ENCODE measurements at regions not wholly inside any gene's neighbourhood (a gene's known extent, or its start where the extent isn't known, plus 50 kb on each side); places are given as distances from the start of the nearest gene placed in this dataset.

DNA sequence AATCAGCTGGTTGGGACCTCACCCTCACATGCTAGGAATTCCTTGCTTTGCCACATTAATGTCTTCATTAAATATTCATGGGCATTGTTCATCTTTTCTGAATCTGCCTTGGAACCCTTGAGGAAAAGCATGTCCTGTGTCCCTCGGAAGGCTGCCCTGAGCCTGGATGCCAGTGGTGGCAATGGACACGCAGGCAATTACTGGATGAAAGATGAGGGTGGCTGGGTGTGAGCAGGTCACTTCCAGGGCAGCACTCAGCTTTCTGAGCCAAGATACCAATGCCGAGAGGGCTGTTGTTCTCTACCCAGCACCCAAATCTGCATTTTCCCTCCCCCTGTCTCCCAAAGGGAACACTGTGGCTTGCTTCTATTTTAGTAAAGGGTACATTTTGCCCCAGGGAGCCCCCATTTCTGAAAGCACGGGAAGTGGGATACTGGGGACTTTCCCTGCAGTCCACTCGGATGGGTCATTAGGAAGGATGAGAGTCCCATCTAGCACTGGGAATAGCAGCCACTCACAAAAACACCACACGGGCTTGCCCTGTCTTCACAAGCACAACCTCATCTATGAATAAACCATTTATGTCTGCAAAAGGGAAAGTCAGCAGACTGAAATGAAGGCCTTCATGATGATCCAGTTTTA, 234.8 kb downstream of the SOX11 start:
- no peak for TF ChIP-seq YY1 (IDR thresholded peaks at IDR 0.05; ENCODE audit: insufficient read depth, insufficient read length)
- TF ChIP-seq SUZ12 (IDR thresholded peaks at IDR 0.05; ENCODE audit: extremely low read depth, insufficient read depth, insufficient read length) = no peak
- no peak for TF ChIP-seq ZNF274 (IDR thresholded peaks at IDR 0.05; ENCODE audit: low read depth, low read length)
- DNase-seq (ENCODE audit: low read depth, low spot score) = no peak
- Histone ChIP-seq H3K27me3 (ENCODE audit: insufficient read depth, insufficient read length) (no peaks in the 10 kb centered on the region), H3K36me3 (ENCODE audit: insufficient read depth, insufficient read length, low read length) (no peaks in the 10 kb centered on the region), H3K9me3 (ENCODE audit: insufficient read depth, low read length) (peaks cover 6% of the 10 kb centered on the region; the same call in 1 of the 2 replicates), H3K4me3 (ENCODE audit: insufficient read length, low read depth) (no peak overlapping the region), H3K4me1 (ENCODE audit: insufficient read depth, insufficient read length) (no peaks in the 10 kb centered on the region), H3K9ac (ENCODE audit: insufficient read length, low read depth) (no peak overlapping the region)

DNA sequence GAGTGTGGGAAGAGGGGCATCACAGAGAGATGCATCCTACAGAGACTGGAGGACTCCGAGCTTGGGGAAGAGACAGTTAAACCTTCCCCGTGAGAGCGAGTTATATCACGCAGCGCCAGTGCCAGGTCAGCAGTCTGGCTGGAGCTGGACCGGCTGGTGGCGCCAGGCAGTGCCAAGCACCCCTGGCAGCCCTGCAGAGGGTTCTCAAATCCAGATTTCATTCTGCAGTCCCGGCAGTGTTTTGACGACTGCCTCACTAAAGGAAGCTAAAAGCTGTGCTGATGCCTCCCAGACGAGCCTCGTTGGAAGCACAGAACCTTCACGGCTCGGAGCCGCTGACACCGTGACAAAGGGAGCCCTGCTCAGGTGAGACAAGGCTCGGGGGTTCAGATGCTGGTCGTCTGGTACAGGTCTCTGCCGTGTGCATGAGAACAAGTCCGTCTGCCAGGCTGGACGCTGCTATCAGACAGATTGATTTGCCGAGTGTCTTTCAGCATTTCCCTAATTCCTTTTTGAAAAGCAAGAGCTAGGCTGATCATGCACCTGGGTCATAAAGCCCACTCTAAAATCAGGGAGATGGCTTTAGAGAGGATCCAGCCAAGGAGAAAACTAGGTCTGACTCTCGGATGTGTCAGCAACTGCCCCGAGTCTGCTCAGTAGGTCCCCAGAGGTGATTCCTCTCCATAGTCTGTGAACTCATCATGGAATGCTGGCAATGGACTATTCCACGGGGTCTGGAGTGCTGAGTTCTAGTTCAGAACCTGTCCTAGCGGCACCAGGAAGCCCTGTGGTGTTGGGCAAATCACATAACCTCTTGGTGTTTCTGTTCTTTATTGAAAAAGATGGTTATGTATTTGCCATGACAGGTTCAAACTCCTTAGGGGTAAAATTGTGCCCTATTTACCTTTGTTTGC, 240.6 kb downstream of the SOX11 start:
- no peaks in the 10 kb centered on the region for H3K27me3 ChIP-seq (ENCODE audit: insufficient read depth, insufficient read length)
- no peak overlapping the region for H3K9ac ChIP-seq (ENCODE audit: insufficient read length, low read depth)
- peaks cover 7% of the 10 kb centered on the region for H3K4me1 ChIP-seq (ENCODE audit: insufficient read depth, insufficient read length)
- H3K9me3 ChIP-seq (ENCODE audit: insufficient read depth, low read length) = peaks cover 6% of the 10 kb centered on the region; the same call in 1 of the 2 replicates
- no peak for TF ChIP-seq SUZ12 (IDR thresholded peaks at IDR 0.05; ENCODE audit: extremely low read depth, insufficient read depth, insufficient read length)
- no peaks in the 10 kb centered on the region for H3K36me3 ChIP-seq (ENCODE audit: insufficient read depth, insufficient read length, low read length)
- DNase-seq (ENCODE audit: low read depth, low spot score) = no peak
- H3K4me3 ChIP-seq (ENCODE audit: insufficient read length, low read depth) = no peak overlapping the region

DNA sequence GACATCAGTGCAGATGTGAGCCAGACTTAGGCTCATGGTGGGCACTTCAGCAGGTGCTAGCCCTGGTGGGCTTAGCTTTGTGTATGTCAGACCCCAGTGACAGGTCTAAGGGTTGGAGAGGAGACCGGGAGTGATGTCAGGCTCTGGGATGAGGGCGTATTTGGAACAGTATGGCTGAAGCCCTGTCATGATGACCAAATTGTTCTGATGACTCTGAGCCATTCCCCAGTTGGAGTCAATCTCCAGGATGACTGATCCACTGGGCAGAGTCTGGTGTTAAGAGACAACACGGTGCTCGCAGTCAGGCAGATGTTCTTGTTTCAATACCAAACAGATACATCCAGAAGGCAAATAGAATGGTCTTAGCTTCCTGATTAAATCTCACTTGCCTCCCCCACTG, 241.5 kb downstream of the SOX11 start:
- no peak for TF ChIP-seq YY1 (IDR thresholded peaks at IDR 0.05; ENCODE audit: insufficient read depth, insufficient read length)
- no peak for TF ChIP-seq ZNF274 (IDR thresholded peaks at IDR 0.05; ENCODE audit: low read depth, low read length)
- no peak for TF ChIP-seq SUZ12 (IDR thresholded peaks at IDR 0.05; ENCODE audit: extremely low read depth, insufficient read depth, insufficient read length)
- H3K36me3 ChIP-seq (ENCODE audit: insufficient read depth, insufficient read length, low read length) = no peaks in the 10 kb centered on the region
- H3K4me1 ChIP-seq (ENCODE audit: insufficient read depth, insufficient read length) = peaks cover 7% of the 10 kb centered on the region
- H3K27me3 ChIP-seq (ENCODE audit: insufficient read depth, insufficient read length) = no peaks in the 10 kb centered on the region
- DNase-seq (ENCODE audit: low read depth, low spot score) = no peak
- no peak overlapping the region for H3K9ac ChIP-seq (ENCODE audit: insufficient read length, low read depth)
- peaks cover 6% of the 10 kb centered on the region; the same call in 1 of the 2 replicates for H3K9me3 ChIP-seq (ENCODE audit: insufficient read depth, low read length)
- H3K4me3 ChIP-seq (ENCODE audit: insufficient read length, low read depth) = no peak overlapping the region

DNA sequence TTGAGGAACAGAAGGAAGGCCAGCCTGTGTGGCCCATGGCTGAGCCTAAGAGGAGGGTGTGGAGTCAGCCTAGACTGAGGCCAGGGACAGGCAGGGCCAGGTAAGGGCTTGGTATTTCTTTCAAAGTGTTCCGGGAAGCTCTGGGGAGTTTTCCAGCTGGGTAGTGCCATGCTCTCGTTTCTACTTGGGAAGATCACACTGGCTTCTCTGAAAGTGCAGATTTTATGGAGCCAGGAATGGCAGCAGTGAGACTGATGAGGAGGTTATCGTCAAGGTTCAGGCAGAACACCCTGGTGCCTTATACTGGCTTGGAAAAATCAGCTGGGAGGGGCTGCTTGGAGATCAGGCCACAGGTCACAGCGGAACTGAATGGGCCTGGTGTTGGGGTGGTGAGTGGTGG, 245.1 kb downstream of the SOX11 start:
- Histone ChIP-seq H3K36me3 (ENCODE audit: insufficient read depth, insufficient read length, low read length) (no peaks in the 10 kb centered on the region), H3K4me3 (ENCODE audit: insufficient read length, low read depth) (no peak overlapping the region), H3K9ac (ENCODE audit: insufficient read length, low read depth) (peak overlapping the region; percentile 3), H3K27me3 (ENCODE audit: insufficient read depth, insufficient read length) (no peaks in the 10 kb centered on the region), H3K4me1 (ENCODE audit: insufficient read depth, insufficient read length) (peaks cover 7% of the 10 kb centered on the region), H3K9me3 (ENCODE audit: insufficient read depth, low read length) (no peaks in the 10 kb centered on the region)
- DNase-seq (ENCODE audit: low read depth, low spot score) = no peak
- TF ChIP-seq SUZ12 (IDR thresholded peaks at IDR 0.05; ENCODE audit: extremely low read depth, insufficient read depth, insufficient read length) = no peak
- TF ChIP-seq ZNF274 (IDR thresholded peaks at IDR 0.05; ENCODE audit: low read depth, low read length) = no peak
- TF ChIP-seq YY1 (IDR thresholded peaks at IDR 0.05; ENCODE audit: insufficient read depth, insufficient read length) = no peak

DNA sequence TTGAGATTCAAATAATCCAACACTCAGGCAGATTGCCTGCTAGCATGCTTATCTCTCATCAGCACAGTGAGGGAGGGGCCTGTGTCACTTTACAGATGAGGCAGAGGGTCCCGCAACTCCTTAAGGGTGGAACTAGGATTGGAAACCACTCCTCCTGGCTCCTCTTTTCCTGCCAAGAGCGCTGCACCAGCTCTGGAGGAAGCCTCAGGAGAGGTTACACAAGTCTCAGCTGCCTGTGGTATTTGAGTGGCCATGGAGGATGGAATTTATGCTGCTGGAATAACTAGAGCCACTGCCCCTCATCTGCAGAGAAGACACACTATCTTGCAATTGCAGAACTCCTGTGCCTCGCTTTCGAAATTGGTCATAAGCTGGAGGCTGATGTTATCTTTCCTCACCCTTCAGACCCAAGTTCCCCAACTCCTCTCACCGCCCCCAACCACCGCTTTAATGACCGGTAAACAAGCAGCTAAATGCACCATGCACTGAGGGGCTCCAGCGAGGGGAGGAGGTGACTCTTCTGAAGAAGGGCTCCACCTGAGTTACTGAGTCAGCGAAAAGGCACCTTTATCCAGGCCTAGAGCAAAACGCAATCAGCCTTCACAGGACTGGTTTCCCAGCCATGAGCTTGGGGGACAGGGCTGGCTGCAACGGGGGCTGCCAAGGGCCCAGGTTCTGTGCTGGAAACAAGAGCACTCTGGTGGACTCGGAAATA, 245.8 kb downstream of the SOX11 start:
- H3K9ac ChIP-seq (ENCODE audit: insufficient read length, low read depth) = peak overlapping the region; percentile 37
- no peaks in the 10 kb centered on the region for H3K36me3 ChIP-seq (ENCODE audit: insufficient read depth, insufficient read length, low read length)
- peak overlapping the region; percentile 16 for H3K4me3 ChIP-seq (ENCODE audit: insufficient read length, low read depth)
- H3K4me1 ChIP-seq (ENCODE audit: insufficient read depth, insufficient read length) = peaks cover 7% of the 10 kb centered on the region
- no peaks in the 10 kb centered on the region for H3K9me3 ChIP-seq (ENCODE audit: insufficient read depth, low read length)
- H3K27me3 ChIP-seq (ENCODE audit: insufficient read depth, insufficient read length) = no peaks in the 10 kb centered on the region
- no peak for DNase-seq (ENCODE audit: low read depth, low spot score)
- TF ChIP-seq YY1 (IDR thresholded peaks at IDR 0.05; ENCODE audit: insufficient read depth, insufficient read length) (no peak), SUZ12 (IDR thresholded peaks at IDR 0.05; ENCODE audit: extremely low read depth, insufficient read depth, insufficient read length) (no peak)

DNA sequence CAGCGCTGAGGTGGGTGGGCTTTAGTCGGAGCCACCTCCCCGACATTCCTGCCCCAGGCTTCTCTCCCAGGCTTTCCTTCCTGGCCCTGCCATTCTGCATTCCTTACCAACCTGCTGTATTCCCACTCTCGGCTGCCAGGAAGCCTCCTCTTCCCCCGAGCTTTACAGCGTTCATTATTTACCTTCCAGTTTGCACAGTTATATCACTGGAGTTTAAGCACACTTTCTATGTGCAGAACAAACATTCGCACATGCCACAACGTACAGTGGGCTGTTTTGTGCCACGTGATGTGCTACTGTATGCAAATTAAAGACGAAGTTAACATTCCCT, 246.3 kb downstream of the SOX11 start:
- no peak for DNase-seq (ENCODE audit: low read depth, low spot score)
- Histone ChIP-seq H3K9ac (ENCODE audit: insufficient read length, low read depth) (peak overlapping the region; percentile 37), H3K36me3 (ENCODE audit: insufficient read depth, insufficient read length, low read length) (no peaks in the 10 kb centered on the region), H3K4me3 (ENCODE audit: insufficient read length, low read depth) (peak overlapping the region; percentile 16), H3K4me1 (ENCODE audit: insufficient read depth, insufficient read length) (peaks cover 7% of the 10 kb centered on the region), H3K27me3 (ENCODE audit: insufficient read depth, insufficient read length) (no peaks in the 10 kb centered on the region), H3K9me3 (ENCODE audit: insufficient read depth, low read length) (no peaks in the 10 kb centered on the region)
- no peak for TF ChIP-seq ZNF274 (IDR thresholded peaks at IDR 0.05; ENCODE audit: low read depth, low read length)
- TF ChIP-seq YY1 (IDR thresholded peaks at IDR 0.05; ENCODE audit: insufficient read depth, insufficient read length) = no peak
- no peak for TF ChIP-seq SUZ12 (IDR thresholded peaks at IDR 0.05; ENCODE audit: extremely low read depth, insufficient read depth, insufficient read length)

DNA sequence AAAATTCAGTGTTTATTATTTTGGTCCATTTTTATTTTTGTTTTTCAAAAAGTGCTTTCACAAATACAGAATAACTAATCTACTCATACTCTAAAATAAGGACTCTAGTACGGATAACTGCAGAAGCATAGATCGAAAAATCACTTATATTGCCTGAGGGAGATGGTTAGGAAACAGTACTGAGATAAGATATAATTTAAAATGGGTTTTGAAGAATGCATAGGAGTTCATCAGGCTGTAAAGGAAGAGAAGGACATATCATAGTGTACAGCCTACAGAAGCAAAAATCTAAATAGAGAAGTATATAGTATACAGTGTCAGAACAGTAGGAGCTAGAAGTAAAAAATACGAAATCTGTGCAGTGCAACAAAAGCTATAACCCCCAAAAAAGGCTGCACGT, 247.4 kb downstream of the SOX11 start:
- Histone ChIP-seq H3K27me3 (ENCODE audit: insufficient read depth, insufficient read length) (no peaks in the 10 kb centered on the region), H3K9ac (ENCODE audit: insufficient read length, low read depth) (no peak overlapping the region), H3K9me3 (ENCODE audit: insufficient read depth, low read length) (no peaks in the 10 kb centered on the region), H3K4me3 (ENCODE audit: insufficient read length, low read depth) (no peak overlapping the region), H3K4me1 (ENCODE audit: insufficient read depth, insufficient read length) (peaks cover 7% of the 10 kb centered on the region), H3K36me3 (ENCODE audit: insufficient read depth, insufficient read length, low read length) (no peaks in the 10 kb centered on the region)
- TF ChIP-seq SUZ12 (IDR thresholded peaks at IDR 0.05; ENCODE audit: extremely low read depth, insufficient read depth, insufficient read length) (no peak), ZNF274 (IDR thresholded peaks at IDR 0.05; ENCODE audit: low read depth, low read length) (no peak), YY1 (IDR thresholded peaks at IDR 0.05; ENCODE audit: insufficient read depth, insufficient read length) (no peak)
- DNase-seq (ENCODE audit: low read depth, low spot score) = no peak

Measured in NT2/D1 (cell line).